DMS153 treated with DMSO at 0.1 percent for 48 hours (cell line): ENCODE measurements at regions not wholly inside any gene's neighbourhood (a gene's known extent, or its start where the extent isn't known, plus 50 kb on each side); places are given as distances from the start of the nearest gene placed in this dataset.
"Not testable (repeated sequence)": the region's sequence is repeated elsewhere in the genome, so short reads cannot be mapped to it uniquely, and the experiment has no call there.

Source experiments
- DNase-seq: peaks from one replicate; lab custom pipeline; 2025; ENCODE audit not compliant: unreplicated experiment; lab: John Stamatoyannopoulos, UW

DNA sequence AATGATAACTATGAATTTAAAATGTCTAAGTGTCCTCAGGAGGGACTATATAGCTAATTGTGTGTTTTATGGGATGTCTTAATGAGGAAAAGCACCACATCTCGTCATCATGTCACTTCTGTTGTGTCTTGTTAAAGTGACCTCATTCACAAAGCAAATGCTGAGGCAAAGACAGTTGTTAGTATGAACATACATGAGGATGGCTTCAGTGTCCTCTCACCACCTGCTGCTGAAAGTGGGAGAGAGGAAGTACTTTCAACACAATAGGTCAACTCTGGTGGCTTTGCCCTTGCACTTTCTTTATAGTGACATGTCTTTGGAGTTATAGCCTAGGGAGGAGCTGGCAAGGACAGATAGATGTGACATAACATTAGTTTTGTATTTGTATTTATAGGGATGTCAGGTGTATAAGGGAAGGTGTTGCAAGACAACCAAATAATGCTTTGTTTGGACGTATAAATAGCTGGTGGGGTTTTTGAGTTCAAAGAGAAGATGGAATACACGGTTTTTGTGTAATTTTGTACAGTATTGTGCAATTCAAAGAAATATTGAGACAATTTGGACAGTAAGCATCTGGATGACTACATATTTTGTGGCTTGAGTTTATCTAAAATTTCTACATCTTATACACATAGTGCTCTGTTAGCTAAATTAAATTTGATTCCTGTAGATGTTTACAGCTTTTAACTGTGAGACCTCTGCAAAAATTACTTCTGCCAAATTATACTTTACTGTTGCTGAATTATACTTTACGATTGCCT lies 131.7 kb upstream of the ATP2B1 start:
- no peak for DNase-seq

DNA sequence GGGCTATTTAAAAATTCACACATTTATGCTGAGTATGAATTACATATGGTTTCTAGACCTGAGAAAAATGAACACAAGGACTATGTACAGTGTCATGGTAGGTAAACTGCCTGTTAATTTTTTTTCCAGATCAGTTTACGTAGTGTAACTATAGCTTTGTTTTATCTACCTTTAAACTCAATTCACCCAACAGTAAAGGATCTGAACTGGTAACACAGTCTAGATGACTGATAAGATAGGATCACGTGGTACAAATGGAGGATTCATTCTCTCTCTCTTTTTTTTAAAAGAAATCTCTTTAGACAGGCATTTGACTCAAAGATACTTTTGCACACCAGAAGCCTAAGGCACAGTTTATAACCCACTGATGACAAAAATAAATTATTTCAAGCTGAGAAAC lies 130.8 kb upstream of the ATP2B1 start:
- DNase-seq, result no peak

DNA sequence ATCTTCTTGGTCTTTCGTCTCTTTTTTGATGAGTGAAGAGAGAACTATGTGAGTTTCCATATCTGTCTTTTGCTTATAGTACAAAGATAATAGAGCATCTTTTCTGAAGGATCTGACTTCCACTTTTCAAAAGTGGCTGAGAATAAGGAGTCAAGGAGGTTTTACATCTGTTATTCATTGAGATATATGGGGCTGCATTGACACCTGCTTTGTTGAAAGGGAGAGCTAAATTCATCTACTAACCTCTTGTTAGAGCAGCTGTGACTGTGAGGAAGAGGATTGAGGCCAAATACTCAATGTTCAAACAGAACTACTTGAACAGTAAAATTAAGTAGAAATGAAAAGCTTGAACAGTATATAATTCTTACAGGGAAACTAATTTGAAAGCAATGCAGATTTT lies 130.2 kb upstream of the ATP2B1 start:
- no peak for DNase-seq

DNA sequence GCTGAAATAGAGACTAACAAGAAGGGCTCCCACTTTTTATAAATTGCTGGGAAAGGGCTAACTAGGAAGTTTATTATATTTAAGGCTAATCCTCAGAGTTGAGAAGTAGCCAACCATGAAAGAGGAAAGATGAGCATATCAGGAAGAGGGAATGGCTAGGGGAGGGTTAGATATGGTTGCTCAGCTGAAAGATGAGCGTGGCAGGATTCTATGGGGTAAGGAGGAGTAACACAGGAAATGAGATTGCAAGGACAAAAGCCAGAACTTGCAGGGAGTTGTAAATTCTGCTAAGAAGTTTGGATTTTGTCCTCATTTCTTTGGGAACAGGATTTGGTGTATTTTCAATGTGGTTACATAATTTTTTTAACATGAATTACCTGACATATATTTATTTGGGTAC lies 127.4 kb upstream of the ATP2B1 start:
- DNase-seq, result no peak

DNA sequence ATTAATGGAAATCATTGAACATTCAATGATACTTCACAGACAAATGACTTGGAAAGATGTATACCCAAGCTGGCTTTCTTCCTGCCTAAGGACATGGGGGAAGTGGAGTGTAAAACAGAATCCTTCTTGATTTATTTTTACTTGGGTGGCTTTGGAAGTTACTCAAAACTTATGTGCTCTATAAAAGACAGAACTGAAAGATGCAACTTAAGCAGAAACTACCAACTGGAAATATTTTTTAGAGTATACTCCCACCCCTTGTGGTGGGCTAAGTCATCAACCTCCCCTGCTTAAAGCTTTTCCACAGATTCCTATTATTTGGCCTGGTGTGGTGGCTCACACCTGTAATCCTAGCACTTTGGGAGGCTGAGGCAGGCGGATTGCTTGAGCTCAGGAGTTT lies 126.0 kb upstream of the ATP2B1 start:
- DNase-seq, result no peak

DNA sequence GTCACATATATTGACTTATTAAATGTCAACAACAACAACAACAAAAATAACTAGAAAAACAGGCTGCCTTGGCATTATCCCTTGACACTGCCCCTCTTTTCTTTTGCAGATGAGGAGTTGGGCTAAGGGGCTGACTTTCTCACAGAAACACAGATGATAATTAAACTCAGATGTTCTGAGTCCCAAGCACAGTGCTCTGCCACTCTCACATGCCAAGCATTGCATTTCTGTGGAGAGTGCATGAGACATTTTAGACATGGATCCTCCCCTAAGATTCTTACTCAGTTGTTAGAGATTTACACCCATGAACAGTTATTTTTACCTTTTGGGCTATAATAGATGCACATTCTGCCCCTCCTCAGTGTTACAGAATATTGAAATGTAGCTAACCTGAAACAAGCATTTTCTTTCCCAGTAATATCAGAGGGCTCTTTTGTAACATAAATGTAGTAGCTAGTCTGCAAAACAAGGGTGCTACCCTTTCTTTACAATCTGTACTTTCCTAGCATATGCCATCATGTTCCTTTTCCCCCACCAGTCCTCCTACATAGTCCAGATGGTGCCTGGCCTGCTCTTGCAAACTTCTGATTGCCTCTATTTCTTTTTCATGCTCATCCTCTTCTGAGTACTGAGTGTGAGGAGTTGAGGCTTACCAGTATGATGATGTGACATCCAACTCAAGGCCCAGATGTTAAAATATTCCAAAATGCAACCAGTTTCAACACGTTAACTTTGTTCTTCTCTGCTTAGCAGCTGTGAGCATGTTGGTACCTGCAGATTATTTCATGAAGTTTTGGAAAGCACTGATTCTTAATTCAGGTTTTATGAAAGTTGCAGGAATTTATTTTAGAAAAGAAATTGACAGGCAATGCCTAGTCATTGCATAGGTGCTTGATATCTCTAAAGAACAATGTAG lies 125.0 kb upstream of the ATP2B1 start:
- DNase-seq, result no peak

DNA sequence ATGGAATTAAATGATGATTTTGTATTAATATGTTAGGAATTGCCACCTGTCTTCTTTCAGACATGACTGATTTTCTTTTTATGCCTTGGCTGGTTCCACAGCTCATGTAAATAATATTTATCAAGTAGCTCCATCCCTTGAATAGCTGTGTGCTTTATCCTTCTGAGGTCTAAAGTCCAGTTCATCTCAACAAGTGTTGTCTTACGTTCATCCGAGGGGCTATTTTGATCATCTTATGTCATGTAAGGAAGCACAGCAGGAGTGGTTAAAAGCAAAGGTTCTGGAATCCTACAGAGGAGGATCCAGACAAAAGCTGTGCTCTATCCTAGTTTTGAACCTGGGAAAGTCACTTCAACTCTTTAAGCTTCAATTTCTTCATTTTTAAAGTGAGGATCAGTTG lies 123.7 kb upstream of the ATP2B1 start:
- DNase-seq, result no peak

DNA sequence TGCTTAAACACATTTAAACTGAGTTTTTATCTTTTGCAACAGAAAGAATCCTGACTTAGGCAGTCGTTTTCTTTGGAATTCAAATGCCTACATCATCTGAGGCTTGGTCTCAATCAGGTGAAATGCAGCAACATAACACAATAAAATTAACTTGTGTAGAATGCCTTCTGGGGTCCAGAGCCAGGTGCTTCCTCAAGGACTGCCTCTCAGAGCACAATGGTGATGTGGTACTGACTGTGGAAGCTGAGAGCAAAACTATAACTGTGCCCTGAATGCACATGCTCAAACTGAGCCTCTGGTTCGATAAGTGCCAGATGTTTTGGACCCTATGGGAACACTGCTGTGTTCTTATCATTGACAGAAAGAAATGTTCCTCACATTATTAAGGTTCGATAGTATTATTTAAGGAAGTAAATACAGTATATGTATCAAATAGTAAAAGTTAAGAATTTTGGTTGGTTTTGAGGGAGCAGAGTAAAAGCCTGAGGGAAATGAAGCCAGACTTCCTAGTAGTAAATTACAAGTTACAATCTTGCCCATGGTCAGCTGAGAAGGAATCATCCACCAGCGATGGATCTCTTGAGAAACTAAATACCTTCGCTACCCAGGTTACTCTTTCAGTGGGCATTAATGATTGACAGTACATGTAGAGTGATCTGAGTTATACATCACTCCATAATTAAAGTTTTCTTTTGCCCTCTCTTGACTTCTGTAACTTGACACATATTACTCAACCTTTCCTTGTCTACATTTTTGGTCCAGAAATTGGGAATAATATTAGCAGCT lies 122.9 kb upstream of the ATP2B1 start:
- no peak for DNase-seq

DNA sequence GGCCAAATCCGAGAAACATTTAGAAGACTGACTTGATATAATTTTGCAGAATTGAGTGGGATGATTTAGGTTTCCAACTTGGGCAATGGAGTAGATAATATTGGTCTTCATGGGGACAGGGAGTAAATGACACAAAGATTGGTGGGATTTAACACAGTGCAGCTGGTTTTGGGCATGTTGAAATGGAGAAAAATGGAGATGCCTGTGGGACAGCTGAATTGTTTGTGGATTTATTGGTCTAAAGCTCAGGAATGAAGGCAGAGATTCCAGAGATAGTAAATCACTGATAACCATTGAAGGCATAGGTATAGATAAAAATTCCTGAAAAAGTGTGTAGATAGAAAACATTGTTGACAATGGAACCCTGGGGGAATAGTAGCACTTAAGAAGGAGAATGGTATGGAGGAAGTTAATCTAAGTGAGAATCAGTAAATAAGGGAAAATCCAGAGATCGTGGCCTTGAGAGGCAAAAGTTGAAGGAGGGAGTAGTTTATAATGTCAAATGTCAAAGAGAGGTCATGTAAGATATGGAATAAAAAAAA lies 120.9 kb upstream of the ATP2B1 start:
- DNase-seq, result no peak

DNA sequence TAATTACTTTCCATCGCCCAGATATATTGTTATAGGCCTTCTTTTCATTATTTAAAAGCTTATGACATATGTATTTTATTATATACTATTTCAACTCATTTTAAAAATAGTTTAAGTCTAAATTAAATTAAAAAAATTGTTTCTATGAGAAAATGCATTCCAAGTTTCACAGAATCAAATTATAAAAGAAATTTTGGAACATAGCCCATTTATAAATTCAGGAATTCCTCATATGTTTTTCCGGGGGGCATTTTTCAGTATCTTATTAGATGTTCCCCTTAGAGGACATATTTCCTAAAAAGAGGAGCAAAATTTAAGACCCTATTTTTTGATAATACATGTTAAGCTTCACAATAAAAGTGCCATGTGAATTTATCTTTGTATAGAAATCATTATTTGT lies 119.9 kb upstream of the ATP2B1 start:
- DNase-seq, result no peak

DNA sequence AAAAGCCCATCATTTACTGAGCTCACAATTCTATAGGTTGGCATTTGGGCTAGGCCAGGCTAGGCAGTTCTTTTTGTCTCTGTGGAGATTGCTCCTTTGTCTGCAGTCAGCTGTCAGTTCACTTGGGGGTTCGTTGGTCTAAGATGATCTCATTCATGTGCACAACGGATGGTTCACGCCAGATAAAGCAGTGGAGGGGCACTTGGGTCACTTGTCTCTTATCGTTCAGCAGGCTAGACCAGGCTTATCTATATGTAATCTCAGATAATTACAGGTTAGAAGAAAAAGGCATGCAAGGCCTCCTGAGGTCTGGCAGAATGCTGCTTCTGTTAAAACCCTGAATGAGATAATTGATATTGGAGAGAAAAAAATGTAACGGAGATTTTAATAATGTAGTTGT lies 119.0 kb upstream of the ATP2B1 start:
- DNase-seq, result peak; percentile 36

DNA sequence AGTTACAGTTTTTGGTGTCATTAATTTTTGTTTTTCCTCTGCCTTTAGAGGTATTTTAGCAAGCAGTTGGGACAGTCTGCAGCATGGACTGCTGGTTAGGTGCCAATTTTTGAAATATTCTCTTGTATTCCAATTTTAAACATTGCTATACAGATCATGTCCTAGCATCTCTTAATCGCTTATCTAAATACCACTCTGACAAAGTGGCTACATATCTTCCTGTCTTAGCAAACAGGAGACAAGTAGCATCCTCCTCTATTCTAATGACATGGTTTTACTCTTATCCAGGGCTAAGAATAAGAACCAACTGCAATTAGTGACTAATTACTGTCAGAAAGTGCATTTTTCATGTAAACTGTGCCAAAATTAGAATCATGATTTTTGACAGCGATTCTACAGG lies 117.8 kb upstream of the ATP2B1 start:
- no peak for DNase-seq

DNA sequence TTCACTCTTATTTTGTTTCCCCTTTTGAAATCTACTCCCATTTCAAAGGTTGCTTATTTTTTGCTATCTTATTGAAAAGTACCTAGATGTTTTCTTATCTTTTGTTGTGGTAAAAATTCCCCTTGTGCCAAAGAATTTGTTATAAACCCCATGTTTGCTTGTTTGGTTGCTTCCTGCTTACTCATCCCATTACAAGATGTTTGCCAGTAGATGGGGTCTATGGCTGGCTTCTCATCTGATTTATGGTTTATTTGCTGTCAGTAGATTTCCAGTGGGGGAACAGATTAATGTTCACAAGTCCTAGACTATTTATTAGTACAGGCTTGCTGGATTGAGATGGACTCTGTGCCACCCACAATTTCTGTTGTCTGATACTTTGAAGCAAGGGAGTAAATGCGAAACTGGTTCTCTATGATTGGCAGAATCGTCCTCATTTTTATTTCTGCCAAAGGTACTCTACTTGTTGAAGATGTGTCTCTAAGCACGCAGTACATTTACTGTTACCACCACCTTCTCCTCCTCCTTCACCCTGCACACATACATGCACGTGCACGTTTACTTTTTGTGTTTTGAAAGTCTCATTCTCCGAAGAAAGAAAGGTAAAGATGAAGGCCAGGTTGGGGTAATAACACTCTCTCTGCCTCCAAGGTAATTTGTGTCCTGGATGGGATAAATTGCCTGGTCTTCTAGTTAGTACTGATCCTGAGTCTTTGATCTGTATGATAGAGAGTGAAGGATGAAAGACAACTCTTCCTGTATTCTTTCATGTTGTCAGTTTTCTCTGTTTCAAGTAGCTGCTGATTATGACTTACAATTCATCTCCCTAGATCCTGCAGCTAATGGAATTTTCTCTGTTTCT lies 117.2 kb upstream of the ATP2B1 start:
- DNase-seq, result no peak

DNA sequence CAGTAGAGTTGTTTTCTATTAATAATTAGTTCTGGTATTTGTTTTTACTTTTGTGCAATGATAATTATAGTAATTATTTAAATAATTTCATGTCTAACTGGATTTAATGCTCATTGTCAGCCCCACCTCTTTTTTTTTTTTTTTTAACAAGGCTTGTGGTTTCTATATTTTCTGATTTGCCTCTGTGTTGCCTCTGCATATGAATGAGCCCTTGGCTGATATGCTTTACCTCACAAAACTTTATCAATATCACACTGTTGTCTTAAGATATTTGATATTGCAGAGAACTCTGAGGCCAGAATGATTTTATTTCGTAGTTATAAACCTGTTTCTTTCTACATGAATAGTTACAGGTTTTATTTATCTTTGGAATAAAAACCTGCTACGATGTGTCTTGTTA lies 116.2 kb upstream of the ATP2B1 start:
- DNase-seq, result no peak

DNA sequence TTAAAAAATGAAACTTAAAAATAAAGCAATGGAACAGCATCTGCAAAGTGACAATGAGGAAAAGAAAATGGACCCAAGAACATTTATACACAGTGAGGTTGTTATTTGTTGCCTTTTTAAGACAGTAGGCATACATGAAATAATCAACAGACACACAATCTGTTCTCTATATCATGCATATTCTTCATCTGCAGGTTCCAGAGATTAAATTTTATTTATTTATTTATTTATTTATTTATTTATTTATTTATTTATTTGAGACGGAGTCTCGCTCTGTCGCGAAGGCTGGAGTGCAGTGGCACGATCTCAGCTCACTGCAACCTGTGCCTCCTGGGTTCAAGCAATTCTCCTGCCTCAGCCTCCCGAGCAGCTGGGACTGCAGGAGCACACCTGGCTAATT lies 114.4 kb upstream of the ATP2B1 start:
- DNase-seq, result not testable (repeated sequence)

DNA sequence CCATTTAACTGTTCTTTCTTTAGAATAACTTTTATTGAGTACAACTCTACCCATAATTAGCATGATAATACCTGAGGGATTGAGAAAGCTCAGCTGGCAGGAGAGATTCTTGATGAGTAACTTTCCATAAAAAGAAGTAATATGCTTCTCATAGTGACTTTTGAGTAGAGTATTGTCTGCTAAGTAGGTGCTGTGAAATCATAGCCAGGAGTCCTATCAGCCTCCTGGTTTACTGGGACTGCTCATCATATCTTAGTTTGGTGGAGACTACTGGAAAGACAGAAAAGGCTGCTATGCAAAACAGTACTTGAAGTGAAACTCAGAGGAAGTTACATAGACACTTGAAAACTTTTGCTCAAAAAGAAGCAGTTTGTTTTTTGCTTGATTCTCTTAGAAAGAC lies 113.3 kb upstream of the ATP2B1 start:
- DNase-seq, result no peak

DNA sequence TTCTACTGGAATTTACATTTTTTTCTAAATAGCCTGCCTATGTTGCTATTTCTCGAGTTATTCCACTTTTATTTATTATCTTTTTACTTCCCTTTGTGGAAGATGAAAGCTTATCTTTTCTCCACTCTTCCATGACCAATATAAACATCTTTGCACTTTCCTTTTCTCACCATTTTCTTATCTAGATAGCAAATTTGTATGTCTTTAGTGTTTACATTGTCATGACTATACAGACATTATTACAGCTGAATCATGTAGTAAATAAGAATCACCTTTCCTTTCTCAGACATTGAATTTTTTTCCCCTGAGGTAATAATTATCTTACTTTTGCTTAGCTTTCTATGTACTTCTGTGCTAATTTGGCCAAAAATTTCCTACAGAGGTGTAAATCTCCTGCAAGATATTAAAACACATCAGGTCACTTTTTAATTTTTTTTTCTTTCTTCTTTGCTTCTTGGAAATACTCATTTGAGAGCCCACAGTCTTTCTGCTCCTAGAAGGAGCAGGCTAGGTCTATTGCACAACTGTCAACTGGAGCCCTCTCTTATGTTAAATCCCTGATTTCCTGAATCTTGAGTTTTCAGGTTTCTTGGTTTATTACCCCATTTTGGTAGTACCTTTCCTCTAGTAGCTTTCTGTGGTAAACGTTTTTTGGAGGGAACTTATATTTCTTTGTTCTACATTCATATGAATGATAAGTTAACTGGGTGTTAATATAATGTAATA lies 109.0 kb upstream of the ATP2B1 start:
- DNase-seq, result no peak

DNA sequence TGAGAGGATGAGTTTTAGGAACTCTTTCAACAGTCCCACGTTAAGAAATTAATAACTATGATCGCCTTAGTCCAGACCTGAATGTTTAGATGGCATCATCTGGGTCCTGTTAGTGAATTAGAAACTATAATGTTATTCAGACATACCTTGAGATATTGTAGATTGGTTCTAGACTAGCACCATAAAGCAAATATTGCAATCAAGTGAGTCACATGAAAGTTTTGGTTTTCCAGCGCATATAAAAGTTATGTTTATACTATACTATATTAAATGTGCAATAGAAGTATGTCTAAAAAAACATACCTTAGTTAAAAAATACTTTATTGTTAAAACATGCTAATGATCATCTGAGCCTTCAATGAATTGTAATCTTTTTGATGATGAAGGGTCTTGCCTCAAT lies 106.6 kb upstream of the ATP2B1 start:
- no peak for DNase-seq

DNA sequence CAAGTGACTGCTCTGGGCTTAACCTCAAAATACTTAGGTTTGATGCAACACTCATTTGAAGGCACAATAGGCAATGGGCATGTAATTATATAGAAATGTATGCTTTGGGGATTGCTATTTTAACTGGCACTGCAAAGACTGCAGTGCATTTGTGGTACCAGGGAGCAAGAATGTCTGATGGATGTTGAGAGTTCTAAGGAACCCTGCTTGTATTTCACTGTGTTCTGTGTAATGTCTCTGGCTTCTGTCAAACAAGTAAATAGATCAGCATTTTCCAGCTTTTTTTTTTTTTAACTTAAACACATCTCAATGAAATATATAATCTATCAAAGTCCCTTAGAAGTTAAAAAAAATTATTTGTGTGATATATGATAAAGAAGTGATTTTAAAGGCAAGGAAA lies 94.8 kb upstream of the ATP2B1 start:
- DNase-seq, result no peak

DNA sequence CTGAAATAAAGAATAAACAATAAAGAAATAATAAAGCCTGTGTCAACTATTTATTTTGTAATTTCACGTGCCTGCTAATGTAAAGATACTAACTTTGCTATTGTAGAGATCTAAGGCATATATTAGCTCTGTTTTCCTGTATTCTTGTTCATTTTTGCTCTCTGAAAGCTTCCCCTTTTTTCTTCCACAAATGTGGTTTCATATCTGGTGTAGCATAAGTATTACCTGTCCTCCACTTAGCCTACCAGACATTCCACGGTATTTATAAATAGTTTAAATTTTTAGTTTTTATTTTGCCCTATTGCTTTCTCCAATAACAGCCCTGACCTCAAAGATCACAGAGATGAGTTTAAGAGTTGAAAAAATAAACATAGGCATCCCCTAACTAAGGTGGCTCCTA lies 92.6 kb upstream of the ATP2B1 start:
- DNase-seq, result no peak
